HG02973 (cell line): ENCODE measurements at regions not wholly inside any gene's neighbourhood (a gene's known extent, or its start where the extent isn't known, plus 50 kb on each side); places are given as distances from the start of the nearest gene placed in this dataset.
"Not testable (repeated sequence)": the region's sequence is repeated elsewhere in the genome, so short reads cannot be mapped to it uniquely, and the experiment has no call there.

Experiments
- ATAC-seq: cut with Tn5 transposase; IDR thresholded peaks from one replicate; pipeline ENCODE4 v1.9.1; 2021; ENCODE audit warnings: moderate library complexity; ENCODE audit not compliant: unreplicated experiment

- ATAC-seq, result not testable (repeated sequence)
Measured at GRCh38 chr7:76926416-76926815, 105.7 kb downstream of the SPDYE17 start.

GRCh38 chr7:76924756-76925155 lies 107.4 kb downstream of the SPDYE17 start:
- not testable (repeated sequence) for ATAC-seq

GRCh38 chr7:76918619-76919018 lies 113.5 kb downstream of the SPDYE17 start:
- not testable (repeated sequence) for ATAC-seq

- ATAC-seq, result not testable (repeated sequence)
Measured at GRCh38 chr7:76914361-76914760, 117.8 kb downstream of the SPDYE17 start.

GRCh38 chr7:76912011-76912814 lies 119.9 kb downstream of the SPDYE17 start:
- not testable (repeated sequence) for ATAC-seq

- ATAC-seq, result not testable (repeated sequence)
Measured at GRCh38 chr7:76904688-76905087, 127.5 kb downstream of the SPDYE17 start.

- ATAC-seq, result not testable (repeated sequence)
Measured at GRCh38 chr7:76901944-76902710, 130.0 kb downstream of the SPDYE17 start.

GRCh38 chr7:76898807-76899206 lies 133.4 kb downstream of the SPDYE17 start:
- not testable (repeated sequence) for ATAC-seq

- not testable (repeated sequence) for ATAC-seq
Measured at GRCh38 chr7:76897007-76897406, 135.2 kb downstream of the SPDYE17 start.

GRCh38 chr7:76895696-76896095 lies 136.5 kb downstream of the SPDYE17 start:
- not testable (repeated sequence) for ATAC-seq

- not testable (repeated sequence) for ATAC-seq
Measured at GRCh38 chr7:76891771-76892170, 140.4 kb downstream of the SPDYE17 start.

GRCh38 chr7:76879733-76880288 lies 152.3 kb downstream of the SPDYE17 start:
- not testable (repeated sequence) for ATAC-seq

GRCh38 chr7:76875760-76876159 lies 156.4 kb downstream of the SPDYE17 start:
- ATAC-seq, result not testable (repeated sequence)

- ATAC-seq, result not testable (repeated sequence)
Measured at GRCh38 chr7:76870504-76870808, 161.7 kb downstream of the SPDYE17 start.

- not testable (repeated sequence) for ATAC-seq
Measured at GRCh38 chr7:76867364-76867889, 164.7 kb downstream of the SPDYE17 start.

GRCh38 chr7:76863150-76863773 lies 168.9 kb downstream of the SPDYE17 start:
- ATAC-seq, result not testable (repeated sequence)

GRCh38 chr7:76862241-76862640 lies 169.9 kb downstream of the SPDYE17 start:
- not testable (repeated sequence) for ATAC-seq

GRCh38 chr7:76859933-76860332 lies 172.2 kb downstream of the SPDYE17 start:
- not testable (repeated sequence) for ATAC-seq

- ATAC-seq, result not testable (repeated sequence)
Measured at GRCh38 chr7:76854631-76855030, 177.5 kb downstream of the SPDYE17 start.

- ATAC-seq, result not testable (repeated sequence)
Measured at GRCh38 chr7:76852787-76853584, 179.2 kb downstream of the SPDYE17 start.
